AG04450 (cell line): ENCODE measurements at regions not wholly inside any gene's neighbourhood (a gene's known extent, or its start where the extent isn't known, plus 50 kb on each side); places are given as distances from the start of the nearest gene placed in this dataset.

Source experiments
- CTCF ChIA-PET: fragments of 300-600, 350-600 bp; formaldehyde crosslinking; extraction: SDS; loops from one replicate; lab custom pipeline; 2022; ENCODE audit warnings: antibody characterized with exemption, inconsistent platforms; lab: Charles Lee
- POLR2A ChIA-PET: fragments of 350-600 bp; formaldehyde crosslinking; extraction: SDS; loops from one replicate; lab custom pipeline; 2021; ENCODE audit warnings: antibody characterized with exemption, inconsistent platforms; lab: Yijun Ruan, JAX
- DNase-seq: peaks from one replicate; pipeline ENCODE4 v3.0.0-alpha.2; 2011; ENCODE audit warnings: low read depth, low spot score
- H3K27ac ChIP-seq: one replicate; pipeline ENCODE4 v1.5.1; 2012; ENCODE audit warnings: low read depth, low read length, control low read depth
- H3K27me3 ChIP-seq: one replicate; pipeline ENCODE4 v1.6.0; 2012; ENCODE audit warnings: low read length; ENCODE audit not compliant: control insufficient read depth, insufficient read depth
- H3K4me3 ChIP-seq: 2 replicates; pipeline ENCODE4 v1.5.1; 2011; ENCODE audit warnings: mild to moderate bottlenecking, low read depth, low read length, control low read depth
- H3K9me3 ChIP-seq: 2 replicates; pipeline ENCODE4 v1.5.1; 2012; ENCODE audit warnings: low read length; ENCODE audit not compliant: control insufficient read depth, insufficient read depth
- TF ChIP-seq, protein P1 (sequence below): IDR thresholded peaks from 2 replicates; pipeline ENCODE4 v1.5.1; 2011; ENCODE audit warnings: low read depth, low read length, control low read depth, inconsistent platforms

DNA sequence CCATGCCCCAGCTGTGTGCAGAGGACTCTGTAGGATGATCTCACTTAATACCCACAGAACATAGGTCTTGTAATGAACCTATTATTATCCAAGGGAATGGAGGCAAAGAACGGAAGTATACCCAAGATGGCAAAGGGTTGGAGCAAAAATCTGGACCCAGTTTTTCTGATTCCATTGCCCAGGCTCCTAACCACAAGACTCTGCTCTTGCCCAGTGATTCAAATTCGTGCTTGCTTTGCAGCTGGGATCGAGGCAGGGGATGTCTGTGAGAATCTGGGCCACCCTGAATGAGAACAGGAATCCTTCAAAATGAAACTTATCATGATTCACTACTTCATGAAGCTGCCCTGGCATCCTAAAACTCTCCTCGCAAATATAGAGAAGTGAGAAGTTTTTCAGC, 97.5 kb upstream of the KCNJ6 start:
- no peak for DNase-seq
- no peaks in the 10 kb centered on the region for H3K9me3 ChIP-seq
- ChIA-PET POLR2A (no interaction called here), CTCF (no interaction called here)
- no peaks in the 10 kb centered on the region for H3K27me3 ChIP-seq
- H3K4me3 ChIP-seq: no peak overlapping the region
- H3K27ac ChIP-seq: no peak overlapping the region
- TF ChIP-seq, protein P1, sequence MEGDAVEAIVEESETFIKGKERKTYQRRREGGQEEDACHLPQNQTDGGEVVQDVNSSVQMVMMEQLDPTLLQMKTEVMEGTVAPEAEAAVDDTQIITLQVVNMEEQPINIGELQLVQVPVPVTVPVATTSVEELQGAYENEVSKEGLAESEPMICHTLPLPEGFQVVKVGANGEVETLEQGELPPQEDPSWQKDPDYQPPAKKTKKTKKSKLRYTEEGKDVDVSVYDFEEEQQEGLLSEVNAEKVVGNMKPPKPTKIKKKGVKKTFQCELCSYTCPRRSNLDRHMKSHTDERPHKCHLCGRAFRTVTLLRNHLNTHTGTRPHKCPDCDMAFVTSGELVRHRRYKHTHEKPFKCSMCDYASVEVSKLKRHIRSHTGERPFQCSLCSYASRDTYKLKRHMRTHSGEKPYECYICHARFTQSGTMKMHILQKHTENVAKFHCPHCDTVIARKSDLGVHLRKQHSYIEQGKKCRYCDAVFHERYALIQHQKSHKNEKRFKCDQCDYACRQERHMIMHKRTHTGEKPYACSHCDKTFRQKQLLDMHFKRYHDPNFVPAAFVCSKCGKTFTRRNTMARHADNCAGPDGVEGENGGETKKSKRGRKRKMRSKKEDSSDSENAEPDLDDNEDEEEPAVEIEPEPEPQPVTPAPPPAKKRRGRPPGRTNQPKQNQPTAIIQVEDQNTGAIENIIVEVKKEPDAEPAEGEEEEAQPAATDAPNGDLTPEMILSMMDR: no peak

- ChIA-PET POLR2A (no interaction called here), CTCF (no interaction called here)
- H3K27ac ChIP-seq: no peak overlapping the region
- no peaks in the 10 kb centered on the region for H3K9me3 ChIP-seq
- H3K4me3 ChIP-seq: no peak overlapping the region
- H3K27me3 ChIP-seq: no peaks in the 10 kb centered on the region
- TF ChIP-seq, protein P1: no peak
- no peak for DNase-seq
Observed at GRCh38 chr21:38014298-38014697, 98.0 kb upstream of the KCNJ6 start.

DNA sequence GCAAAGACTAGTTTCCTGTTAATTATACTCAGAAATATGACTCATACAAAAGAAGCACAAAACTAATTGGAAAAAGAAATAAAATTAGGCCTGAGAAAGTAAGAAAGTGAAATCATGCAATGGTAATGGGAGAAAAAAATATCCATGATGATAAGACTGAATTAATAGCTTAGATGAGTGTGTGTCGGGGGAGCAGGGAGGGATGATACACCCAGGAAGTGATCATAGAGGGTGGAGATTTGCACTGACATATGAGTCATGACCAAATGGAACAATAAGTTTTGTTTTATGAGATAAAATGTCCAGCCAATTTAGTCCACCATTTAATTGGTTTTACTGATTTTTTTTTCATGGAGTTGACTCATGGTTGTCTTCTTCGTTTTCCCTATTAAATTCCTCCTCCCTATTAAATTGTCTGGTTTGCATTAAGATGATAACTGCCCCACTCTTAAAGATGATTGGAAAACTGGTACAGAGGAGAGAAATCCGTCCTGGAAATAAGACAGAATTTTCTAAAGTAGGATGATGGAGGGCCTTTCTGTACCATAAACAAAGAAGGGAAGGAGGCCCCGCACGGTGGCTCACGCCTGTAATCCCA, 111.7 kb upstream of the KCNJ6 start:
- no peak overlapping the region for H3K4me3 ChIP-seq
- no peak overlapping the region for H3K27ac ChIP-seq
- DNase-seq: no peak
- TF ChIP-seq, protein P1: no peak
- H3K27me3 ChIP-seq: no peaks in the 10 kb centered on the region
- CTCF ChIA-PET: no interaction called here
- H3K9me3 ChIP-seq: no peaks in the 10 kb centered on the region
- POLR2A ChIA-PET: no interaction called here

DNA sequence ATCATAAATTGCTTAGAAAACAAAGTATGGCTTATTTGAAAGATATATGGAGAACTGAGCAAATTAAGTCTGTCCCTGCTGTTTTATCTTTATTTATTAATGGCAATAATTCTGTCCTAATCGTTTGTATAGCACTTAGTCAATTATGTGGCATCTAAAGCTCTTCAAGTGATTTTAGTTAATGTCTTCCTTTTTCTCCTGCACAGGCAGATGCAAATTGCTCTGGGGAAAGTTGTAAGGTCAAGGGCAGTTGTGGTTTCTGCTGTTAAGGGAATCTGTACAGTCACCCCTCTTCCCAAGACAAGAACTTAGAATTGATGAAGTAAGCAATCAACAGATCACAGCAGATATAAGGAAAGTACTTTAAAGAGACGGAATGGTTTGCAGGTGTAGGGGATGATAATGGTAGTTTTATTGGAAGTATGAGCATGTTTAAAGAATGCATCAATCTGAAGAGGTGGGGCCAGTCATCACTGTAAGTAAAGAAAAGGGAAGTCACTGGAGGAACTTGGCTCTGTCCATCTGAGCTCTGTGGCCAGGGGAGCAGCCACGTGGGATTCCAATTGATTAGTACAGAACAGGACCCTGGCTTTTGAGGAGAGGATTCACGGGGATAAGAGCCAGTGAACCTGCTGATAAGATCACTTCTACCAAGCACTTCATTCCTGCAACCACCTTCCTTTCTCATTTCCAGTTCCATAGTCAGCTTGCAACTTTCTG, 116.0 kb upstream of the KCNJ6 start:
- DNase-seq: no peak
- POLR2A ChIA-PET: no interaction called here
- no peak overlapping the region for H3K27ac ChIP-seq

GRCh38 chr21:38036016-38036415, 119.8 kb upstream of the KCNJ6 start:
- Histone ChIP-seq H3K9me3 (no peaks in the 10 kb centered on the region), H3K27ac (no peak overlapping the region), H3K4me3 (no peak overlapping the region), H3K27me3 (no peaks in the 10 kb centered on the region)
- TF ChIP-seq, protein P1: no peak
- CTCF ChIA-PET: no interaction called here
- no peak for DNase-seq
- POLR2A ChIA-PET: no interaction called here

More for the DNA sequence above, 116.0 kb upstream of the KCNJ6 start:
- no peak overlapping the region for H3K4me3 ChIP-seq
- TF ChIP-seq, protein P1: no peak
- CTCF ChIA-PET: no interaction called here
- H3K9me3 ChIP-seq: no peaks in the 10 kb centered on the region
- no peaks in the 10 kb centered on the region for H3K27me3 ChIP-seq
